NB4 (cell line): ENCODE measurements at regions not wholly inside any gene's neighbourhood (a gene's known extent, or its start where the extent isn't known, plus 50 kb on each side); places are given as distances from the start of the nearest gene placed in this dataset.

ENCODE experiments used
- DNase-seq: peaks from one replicate; pipeline ENCODE4 v3.0.0; 2010; ENCODE audit warnings: low read depth
- H3K4me3 ChIP-seq: one replicate; pipeline ENCODE4 v1.5.1; 2011; ENCODE audit warnings: mild to moderate bottlenecking, low read depth, low read length, moderate library complexity
- MYC ChIP-seq: IDR thresholded peaks from 2 replicates; pipeline ENCODE4 v1.6.1; 2011; ENCODE audit warnings: low read depth, low read length
- POLR2A ChIP-seq: IDR thresholded peaks from 2 replicates; pipeline ENCODE4 v1.6.1; 2011; ENCODE audit warnings: mild to moderate bottlenecking; ENCODE audit not compliant: insufficient read length; ENCODE audit errors: extremely low read depth
- TF ChIP-seq, protein P1 (sequence below): IDR thresholded peaks from 2 replicates; pipeline ENCODE4 v1.6.1; 2011; ENCODE audit warnings: low read depth, low read length
- TF ChIP-seq, protein P2 (sequence below): IDR thresholded peaks from one replicate; pipeline ENCODE4 v1.5.1; 2012; ENCODE audit warnings: low read depth, low read length

DNA sequence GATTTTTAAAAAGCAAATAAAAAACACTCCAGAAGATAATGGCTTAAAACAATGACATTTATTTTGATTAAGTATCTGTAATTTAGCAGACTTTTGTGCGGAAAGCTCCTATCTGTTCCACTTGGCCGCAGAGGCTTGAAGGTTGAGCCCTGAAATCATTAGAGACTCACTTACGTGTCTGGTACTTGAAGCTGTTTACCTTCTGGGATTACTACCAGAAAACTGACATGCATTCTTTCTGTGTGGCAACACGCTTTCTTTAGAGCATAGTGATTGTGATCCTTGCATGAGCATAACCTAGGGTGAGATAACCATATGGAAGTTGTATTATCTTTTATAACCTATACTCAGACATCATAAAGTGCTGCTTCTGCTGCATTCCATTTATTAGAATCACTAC, 298.5 kb downstream of the SI start:
- no peak for DNase-seq
- TF ChIP-seq MYC (no peak), POLR2A (no peak)
- TF ChIP-seq, protein P1, sequence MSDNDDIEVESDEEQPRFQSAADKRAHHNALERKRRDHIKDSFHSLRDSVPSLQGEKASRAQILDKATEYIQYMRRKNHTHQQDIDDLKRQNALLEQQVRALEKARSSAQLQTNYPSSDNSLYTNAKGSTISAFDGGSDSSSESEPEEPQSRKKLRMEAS, result no peak
- TF ChIP-seq, protein P2, sequence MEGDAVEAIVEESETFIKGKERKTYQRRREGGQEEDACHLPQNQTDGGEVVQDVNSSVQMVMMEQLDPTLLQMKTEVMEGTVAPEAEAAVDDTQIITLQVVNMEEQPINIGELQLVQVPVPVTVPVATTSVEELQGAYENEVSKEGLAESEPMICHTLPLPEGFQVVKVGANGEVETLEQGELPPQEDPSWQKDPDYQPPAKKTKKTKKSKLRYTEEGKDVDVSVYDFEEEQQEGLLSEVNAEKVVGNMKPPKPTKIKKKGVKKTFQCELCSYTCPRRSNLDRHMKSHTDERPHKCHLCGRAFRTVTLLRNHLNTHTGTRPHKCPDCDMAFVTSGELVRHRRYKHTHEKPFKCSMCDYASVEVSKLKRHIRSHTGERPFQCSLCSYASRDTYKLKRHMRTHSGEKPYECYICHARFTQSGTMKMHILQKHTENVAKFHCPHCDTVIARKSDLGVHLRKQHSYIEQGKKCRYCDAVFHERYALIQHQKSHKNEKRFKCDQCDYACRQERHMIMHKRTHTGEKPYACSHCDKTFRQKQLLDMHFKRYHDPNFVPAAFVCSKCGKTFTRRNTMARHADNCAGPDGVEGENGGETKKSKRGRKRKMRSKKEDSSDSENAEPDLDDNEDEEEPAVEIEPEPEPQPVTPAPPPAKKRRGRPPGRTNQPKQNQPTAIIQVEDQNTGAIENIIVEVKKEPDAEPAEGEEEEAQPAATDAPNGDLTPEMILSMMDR, result no peak
- no peak overlapping the region for H3K4me3 ChIP-seq

DNA sequence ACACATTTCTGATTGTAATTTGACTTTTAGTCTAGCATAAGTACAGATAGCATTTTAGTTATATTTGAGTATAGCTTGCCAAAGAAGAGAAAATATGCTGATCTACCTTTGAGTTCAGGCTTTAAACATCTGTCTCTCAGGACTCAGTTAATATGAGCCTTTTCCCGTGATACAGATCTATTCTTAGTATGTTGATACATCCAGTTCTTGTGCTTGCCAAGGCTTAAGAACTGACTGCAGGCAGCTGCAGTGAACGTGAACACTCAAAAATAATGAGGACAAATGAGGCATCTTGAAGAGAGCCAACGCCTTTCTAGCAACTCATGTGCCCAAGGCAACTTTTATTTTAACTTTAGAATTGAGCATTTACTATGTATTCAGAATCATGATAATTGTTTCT, 325.5 kb downstream of the SI start:
- no peak for DNase-seq
- TF ChIP-seq, protein P2, result no peak
- no peak for TF ChIP-seq POLR2A
- TF ChIP-seq, protein P1, result no peak
- TF ChIP-seq MYC, result no peak
- H3K4me3 ChIP-seq, result no peak overlapping the region

DNA sequence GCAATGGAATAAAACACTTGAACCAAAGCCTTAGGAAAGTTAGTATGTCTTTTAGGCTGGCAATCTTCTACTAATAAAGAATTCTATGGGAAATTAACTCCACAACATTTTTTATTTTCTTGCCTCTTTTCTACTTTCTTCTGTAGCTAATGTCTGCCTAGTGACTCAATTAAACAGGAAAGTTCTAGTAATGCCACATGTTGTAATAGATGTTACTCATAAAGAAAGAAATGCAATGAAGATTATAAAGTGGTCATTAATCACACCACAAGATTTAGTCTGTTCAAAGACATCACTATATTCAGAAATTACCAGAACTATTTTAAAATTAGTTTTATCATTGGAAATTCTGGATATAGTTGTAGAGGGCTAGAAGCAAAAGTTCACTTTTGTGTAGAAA, 329.7 kb downstream of the SI start:
- DNase-seq, result no peak
- no peak overlapping the region for H3K4me3 ChIP-seq
- TF ChIP-seq, protein P1, result no peak
- TF ChIP-seq POLR2A (no peak), MYC (no peak)
- TF ChIP-seq, protein P2, result no peak

DNA sequence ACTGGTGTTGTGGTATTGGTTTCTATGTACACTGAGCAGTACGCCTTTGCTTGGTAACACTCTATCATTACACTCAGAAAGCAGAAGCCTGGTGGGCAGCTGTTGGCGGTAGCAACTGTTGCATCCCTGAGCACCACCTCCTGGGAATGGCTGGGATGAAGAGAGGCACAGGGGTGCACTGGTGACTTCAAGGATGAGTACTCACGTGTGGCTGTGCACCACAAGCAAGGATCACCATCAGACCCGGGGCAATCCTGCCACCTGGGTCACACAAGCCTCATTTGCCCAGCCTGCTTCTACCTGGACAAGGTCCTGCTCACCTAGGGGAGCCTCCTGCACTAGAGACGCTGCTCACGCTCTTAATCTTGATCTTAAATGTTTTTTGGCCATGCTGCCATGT, 336.4 kb downstream of the SI start:
- TF ChIP-seq, protein P1, result no peak
- no peak for TF ChIP-seq MYC
- TF ChIP-seq POLR2A, result no peak
- TF ChIP-seq, protein P2, result no peak
- no peak overlapping the region for H3K4me3 ChIP-seq
- no peak for DNase-seq

DNA sequence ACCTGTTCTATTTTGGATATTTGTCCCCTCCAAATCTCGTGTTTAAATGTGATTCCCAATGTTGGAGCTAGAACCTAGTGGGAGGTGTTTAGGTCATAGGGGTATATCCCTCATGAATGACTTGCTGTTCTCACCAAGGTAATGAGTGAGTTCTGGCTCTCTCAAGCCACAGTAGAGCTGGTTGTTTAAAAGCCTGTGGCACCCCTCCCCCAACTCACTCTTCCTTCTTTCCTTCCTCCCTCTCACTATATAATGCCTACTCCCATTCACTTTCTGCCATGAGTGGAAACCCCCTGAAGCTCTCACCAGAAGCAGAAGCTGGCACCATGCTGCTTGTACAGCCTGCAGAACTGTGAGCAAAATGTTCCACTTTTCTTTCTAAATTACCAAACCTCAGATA, 341.1 kb downstream of the SI start:
- DNase-seq, result no peak
- TF ChIP-seq, protein P1, result no peak
- TF ChIP-seq, protein P2, result no peak
- no peak for TF ChIP-seq POLR2A
- TF ChIP-seq MYC, result no peak
- H3K4me3 ChIP-seq, result no peak overlapping the region

DNA sequence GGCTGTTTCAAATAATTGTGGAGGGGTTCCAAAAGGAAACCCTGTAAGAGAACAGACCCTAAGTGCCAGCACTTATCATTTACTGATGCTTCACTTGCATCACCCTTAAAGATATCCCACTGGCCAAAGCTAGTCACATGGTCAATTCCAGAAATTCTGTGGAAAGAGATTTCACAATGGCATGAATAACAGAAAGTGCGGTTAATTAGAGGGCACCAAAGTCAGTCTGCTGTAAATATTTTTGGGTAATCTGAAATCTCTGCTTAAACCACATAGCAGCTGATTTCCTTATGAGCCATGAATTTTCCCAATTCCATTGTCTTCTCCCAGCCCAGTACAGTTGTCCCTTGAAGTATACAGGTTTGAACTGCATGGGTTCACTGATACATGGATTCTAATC, 346.1 kb downstream of the SI start:
- DNase-seq, result no peak
- TF ChIP-seq, protein P2, result no peak
- no peak for TF ChIP-seq MYC
- H3K4me3 ChIP-seq, result no peak overlapping the region
